ENCODE measurements at regions not wholly inside any gene's neighbourhood (a gene's known extent, or its start where the extent isn't known, plus 50 kb on each side); places are given as distances from the start of the nearest gene placed in this dataset.

DNA sequence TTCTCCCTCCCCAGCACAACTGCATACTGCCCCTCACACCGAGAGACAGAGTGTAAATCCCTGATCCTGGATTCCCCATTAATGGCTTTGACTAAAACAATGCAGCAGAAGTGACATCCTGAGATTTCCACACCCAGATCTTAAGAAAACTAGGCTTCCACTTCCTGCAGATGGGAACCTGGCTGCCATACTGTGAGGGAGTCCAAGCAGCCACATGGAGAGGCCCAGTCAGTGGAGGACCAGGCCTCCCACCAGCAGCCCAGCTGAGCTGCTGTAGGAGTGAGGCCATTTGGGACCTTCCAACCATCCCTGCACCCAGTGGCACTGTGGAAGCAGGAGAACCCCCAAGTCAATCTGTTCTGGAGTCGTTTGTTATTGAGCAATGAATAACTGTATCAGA, 120.6 kb downstream of the CRYAA start:
- no peak overlapping the region for H3K4me3 Mint-ChIP-seq

DNA sequence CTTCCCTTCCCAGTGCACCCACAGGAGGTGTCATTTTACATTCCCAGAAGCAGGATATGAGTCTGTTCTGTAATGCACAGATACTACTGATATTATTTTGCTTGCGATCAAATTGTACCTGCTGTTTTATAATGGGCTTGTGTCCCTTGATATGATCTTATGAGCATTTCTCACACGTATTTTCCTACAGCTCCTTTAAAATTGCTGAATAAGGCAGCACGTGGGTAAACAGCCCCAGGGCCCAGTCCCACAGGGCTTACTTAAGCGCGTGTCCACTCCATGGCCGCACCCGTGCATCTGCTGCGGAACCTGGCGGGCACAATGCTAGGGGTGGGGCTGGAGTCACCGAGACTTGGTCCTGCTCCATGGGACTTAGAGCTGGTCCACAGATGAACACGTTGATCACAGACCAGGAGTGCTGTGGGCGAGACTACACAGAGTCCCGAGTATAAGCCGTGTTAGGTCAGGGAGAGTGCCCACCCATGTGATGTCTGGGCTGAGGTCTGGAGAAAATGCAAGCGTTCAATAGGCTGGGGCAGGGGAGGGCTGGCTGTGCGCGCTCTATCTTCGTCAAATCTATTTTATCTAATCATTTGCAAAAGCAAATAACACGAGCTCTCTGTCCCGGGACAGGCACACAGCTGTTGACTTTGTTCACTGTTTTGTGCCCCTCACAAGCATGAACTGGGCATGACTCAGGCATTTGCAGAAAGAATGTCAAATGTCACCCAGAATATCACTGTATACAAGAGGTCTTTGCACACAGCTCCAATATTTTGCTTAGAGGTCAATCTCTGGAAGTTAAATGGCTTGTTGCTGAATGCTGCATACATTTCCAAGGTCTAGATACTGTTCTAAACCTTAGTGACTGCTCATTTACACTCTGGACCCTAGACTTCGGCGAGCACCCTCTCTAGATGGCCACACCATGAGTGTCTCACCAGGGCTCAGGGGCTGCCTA, 119.3 kb downstream of the CRYAA start:
- no peaks in the 10 kb centered on the region for H3F3A ChIP-seq (ENCODE audit: low read depth)
- no peak overlapping the region for H3K4me2 ChIP-seq
- no peak for DNase-seq (ENCODE audit: low spot score)
- no peaks in the 10 kb centered on the region for H3K27me3 ChIP-seq
- Mint-ChIP-seq H3K27ac (no peak overlapping the region), H3K9me3 (peaks cover 2% of the 10 kb centered on the region), H3K4me3 (no peak overlapping the region), H3K4me1 (peaks cover 13% of the 10 kb centered on the region), H3K27me3 (ENCODE audit: insufficient read depth, low read depth) (peaks cover 7% of the 10 kb centered on the region), H3K36me3 (no peaks in the 10 kb centered on the region)
- no peaks in the 10 kb centered on the region for H3K79me2 ChIP-seq (ENCODE audit: low read depth)
- no peak overlapping the region for H2AFZ ChIP-seq (replicated peaks)
- TF ChIP-seq EZH2 (IDR thresholded peaks at IDR 0.05) (no peak), EZH2phosphoT487 (IDR thresholded peaks at IDR 0.05) (no peak)
- TF ChIP-seq, protein P1, sequence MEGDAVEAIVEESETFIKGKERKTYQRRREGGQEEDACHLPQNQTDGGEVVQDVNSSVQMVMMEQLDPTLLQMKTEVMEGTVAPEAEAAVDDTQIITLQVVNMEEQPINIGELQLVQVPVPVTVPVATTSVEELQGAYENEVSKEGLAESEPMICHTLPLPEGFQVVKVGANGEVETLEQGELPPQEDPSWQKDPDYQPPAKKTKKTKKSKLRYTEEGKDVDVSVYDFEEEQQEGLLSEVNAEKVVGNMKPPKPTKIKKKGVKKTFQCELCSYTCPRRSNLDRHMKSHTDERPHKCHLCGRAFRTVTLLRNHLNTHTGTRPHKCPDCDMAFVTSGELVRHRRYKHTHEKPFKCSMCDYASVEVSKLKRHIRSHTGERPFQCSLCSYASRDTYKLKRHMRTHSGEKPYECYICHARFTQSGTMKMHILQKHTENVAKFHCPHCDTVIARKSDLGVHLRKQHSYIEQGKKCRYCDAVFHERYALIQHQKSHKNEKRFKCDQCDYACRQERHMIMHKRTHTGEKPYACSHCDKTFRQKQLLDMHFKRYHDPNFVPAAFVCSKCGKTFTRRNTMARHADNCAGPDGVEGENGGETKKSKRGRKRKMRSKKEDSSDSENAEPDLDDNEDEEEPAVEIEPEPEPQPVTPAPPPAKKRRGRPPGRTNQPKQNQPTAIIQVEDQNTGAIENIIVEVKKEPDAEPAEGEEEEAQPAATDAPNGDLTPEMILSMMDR (IDR thresholded peaks at IDR 0.05): no peak
- H4K20me1 ChIP-seq (ENCODE audit: low read depth): no peaks in the 10 kb centered on the region
- H3K27ac ChIP-seq: no peak overlapping the region
- no peaks in the 10 kb centered on the region for H3K36me3 ChIP-seq
- H3K4me1 ChIP-seq: no peaks in the 10 kb centered on the region
- H3K9me3 ChIP-seq (ENCODE audit: low read depth): no peaks in the 10 kb centered on the region
- no peak overlapping the region for H3K9ac ChIP-seq
- H3K4me3 ChIP-seq: no peak overlapping the region

More for the DNA sequence above, 120.6 kb downstream of the CRYAA start:
- Histone ChIP-seq H3K4me1 (no peaks in the 10 kb centered on the region), H3K9me3 (ENCODE audit: low read depth) (no peaks in the 10 kb centered on the region), H3K9ac (no peak overlapping the region), H3K36me3 (no peaks in the 10 kb centered on the region), H3K27me3 (no peaks in the 10 kb centered on the region), H3K4me2 (no peak overlapping the region), H3F3A (ENCODE audit: low read depth) (no peaks in the 10 kb centered on the region), H4K20me1 (ENCODE audit: low read depth) (no peaks in the 10 kb centered on the region), H3K27ac (no peak overlapping the region), H3K79me2 (ENCODE audit: low read depth) (no peaks in the 10 kb centered on the region), H3K4me3 (no peak overlapping the region), H2AFZ (replicated peaks) (no peak overlapping the region)
- Mint-ChIP-seq H3K9me3 (peaks cover 2% of the 10 kb centered on the region), H3K4me1 (peaks cover 13% of the 10 kb centered on the region), H3K27me3 (ENCODE audit: insufficient read depth, low read depth) (peaks cover 9% of the 10 kb centered on the region), H3K36me3 (no peaks in the 10 kb centered on the region), H3K27ac (no peak overlapping the region)
- no peak for DNase-seq (ENCODE audit: low spot score)
- TF ChIP-seq EZH2 (IDR thresholded peaks at IDR 0.05): no peak
- TF ChIP-seq EZH2phosphoT487 (IDR thresholded peaks at IDR 0.05): no peak
- TF ChIP-seq, protein P1 (IDR thresholded peaks at IDR 0.05): no peak

DNA sequence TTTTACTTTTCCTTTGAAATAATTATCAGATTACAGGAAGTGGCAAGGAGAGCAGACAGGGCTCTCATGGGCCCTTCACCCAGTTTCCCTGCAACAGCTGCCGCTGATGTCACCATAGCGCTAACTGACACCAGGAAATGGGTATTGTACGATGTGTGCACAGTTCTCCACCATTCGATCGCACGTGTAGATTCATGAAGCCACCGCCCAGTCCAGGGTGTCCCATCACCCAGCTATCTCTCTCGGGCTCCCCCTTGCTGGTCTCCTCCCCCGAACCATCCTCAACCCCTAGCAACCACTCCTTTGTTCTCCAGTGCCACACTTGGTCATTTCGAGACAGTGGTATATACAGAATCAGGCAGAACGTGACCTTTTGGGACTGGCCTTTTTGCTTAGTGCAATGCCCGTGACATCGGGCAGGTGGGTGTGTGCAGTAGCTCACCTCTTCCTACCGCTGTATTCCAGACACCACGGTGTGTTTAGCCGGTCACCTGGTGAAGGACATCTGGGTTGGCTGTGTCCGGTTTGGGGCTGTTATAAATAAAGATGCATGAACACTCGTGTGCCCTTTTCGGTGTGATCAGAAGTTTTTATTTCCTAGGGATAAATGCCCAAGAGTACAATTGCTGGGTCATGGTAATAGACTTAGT, 118.4 kb downstream of the CRYAA start:
- no peaks in the 10 kb centered on the region for H3K27me3 ChIP-seq
- H4K20me1 ChIP-seq (ENCODE audit: low read depth): no peaks in the 10 kb centered on the region
- TF ChIP-seq, protein P1 (IDR thresholded peaks at IDR 0.05): no peak
- TF ChIP-seq EZH2 (IDR thresholded peaks at IDR 0.05) (no peak), EZH2phosphoT487 (IDR thresholded peaks at IDR 0.05) (no peak)
- H3K9me3 ChIP-seq (ENCODE audit: low read depth): no peaks in the 10 kb centered on the region
- no peak overlapping the region for H3K27ac ChIP-seq
- Mint-ChIP-seq H3K27me3 (ENCODE audit: insufficient read depth, low read depth) (peaks cover 7% of the 10 kb centered on the region), H3K36me3 (no peaks in the 10 kb centered on the region), H3K9me3 (peaks cover 2% of the 10 kb centered on the region), H3K27ac (no peak overlapping the region), H3K4me1 (peaks cover 13% of the 10 kb centered on the region), H3K4me3 (no peak overlapping the region)
- no peak overlapping the region for H3K9ac ChIP-seq
- no peak for DNase-seq (ENCODE audit: low spot score)
- no peak overlapping the region for H3K4me3 ChIP-seq
- no peaks in the 10 kb centered on the region for H3F3A ChIP-seq (ENCODE audit: low read depth)
- H3K4me2 ChIP-seq: no peak overlapping the region
- H3K4me1 ChIP-seq: no peaks in the 10 kb centered on the region
- no peak overlapping the region for H2AFZ ChIP-seq (replicated peaks)
- no peaks in the 10 kb centered on the region for H3K79me2 ChIP-seq (ENCODE audit: low read depth)
- H3K36me3 ChIP-seq: no peaks in the 10 kb centered on the region
